Body of pancreas (tissue), 4 donors: ENCODE measurements at regions not wholly inside any gene's neighbourhood (a gene's known extent, or its start where the extent isn't known, plus 50 kb on each side); places are given as distances from the start of the nearest gene placed in this dataset.

Experiments used
- ATAC-seq: fragments of 150-250 bp; one replicate; pipeline ENCODE4 v1.9.1; 2016
- DNase-seq, 4 donors: peaks; one replicate each; pipeline ENCODE4 v3.0.0-alpha.2; 2019
- H3K27ac ChIP-seq, 4 donors: fragments of 200-600 bp; sonication (generic); 1 replicate in 3 of 4; 2 replicates in 1 of 4; pipeline versions ENCODE4 v1.5.1 to v1.6.1; 2016 to 2019; ENCODE audit warnings: mild to moderate bottlenecking in 1 of 4, mixed read lengths in 1 of 4, moderate library complexity in 1 of 4
- H3K27me3 ChIP-seq, 2 donors: fragments of 200-600 bp; sonication (generic); one replicate each; pipeline ENCODE4 v1.6.0; 2016; ENCODE audit warnings: mild to moderate bottlenecking in 1 of 2
- H3K36me3 ChIP-seq, 2 donors: fragments of 200-600 bp; sonication (generic); replicated peaks in 1 of 2; 2 replicates each; pipeline ENCODE4 v1.5.1; 2016; ENCODE audit warnings: low read depth in 2 of 2; ENCODE audit not compliant: insufficient read depth in 1 of 2
- H3K4me1 ChIP-seq: fragments of 200-600 bp; sonication (generic); one replicate; pipeline ENCODE4 v1.6.0; 2016
- H3K4me3 ChIP-seq, 2 donors: fragments of 200-600 bp; sonication (generic); 1 replicate in 1 of 2; 2 replicates in 1 of 2; pipeline ENCODE4 v1.5.1; 2016 to 2019
- H3K9me3 ChIP-seq, 3 donors: fragments of 200-600 bp; sonication (generic); 1 replicate in 2 of 3; 2 replicates in 1 of 3; pipeline ENCODE4 v1.5.1; 2016
- CTCF ChIP-seq, 7 experiments: fragments of 450-650 bp in 4 of 7; fragments of 200-600 bp in 3 of 7; sonication (generic) in 3 of 7; IDR thresholded peaks; one replicate each; pipeline ENCODE4 v1.5.1; 2016 to 2019; ENCODE audit warnings: antibody characterized with exemption in 7 of 7
- POLR2A ChIP-seq, 3 donors: fragments of 450-650 bp; IDR thresholded peaks; one replicate each; pipeline ENCODE4 v1.6.1; 2016; ENCODE audit warnings: antibody characterized with exemption in 3 of 3, mild to moderate bottlenecking in 2 of 3
- WGBS, 2 donors: methylation state at CpG; one replicate each; pipeline ENCODE4 v1.1.5; 2017; 5-methylcytosine and 5-hydroxymethylcytosine counted together
- intact Hi-C: fragments of 100-400 bp; cut with DNase I; formaldehyde crosslinking; loops from one replicate; pipeline ENCODE4 v1.15.1; 2023

DNA sequence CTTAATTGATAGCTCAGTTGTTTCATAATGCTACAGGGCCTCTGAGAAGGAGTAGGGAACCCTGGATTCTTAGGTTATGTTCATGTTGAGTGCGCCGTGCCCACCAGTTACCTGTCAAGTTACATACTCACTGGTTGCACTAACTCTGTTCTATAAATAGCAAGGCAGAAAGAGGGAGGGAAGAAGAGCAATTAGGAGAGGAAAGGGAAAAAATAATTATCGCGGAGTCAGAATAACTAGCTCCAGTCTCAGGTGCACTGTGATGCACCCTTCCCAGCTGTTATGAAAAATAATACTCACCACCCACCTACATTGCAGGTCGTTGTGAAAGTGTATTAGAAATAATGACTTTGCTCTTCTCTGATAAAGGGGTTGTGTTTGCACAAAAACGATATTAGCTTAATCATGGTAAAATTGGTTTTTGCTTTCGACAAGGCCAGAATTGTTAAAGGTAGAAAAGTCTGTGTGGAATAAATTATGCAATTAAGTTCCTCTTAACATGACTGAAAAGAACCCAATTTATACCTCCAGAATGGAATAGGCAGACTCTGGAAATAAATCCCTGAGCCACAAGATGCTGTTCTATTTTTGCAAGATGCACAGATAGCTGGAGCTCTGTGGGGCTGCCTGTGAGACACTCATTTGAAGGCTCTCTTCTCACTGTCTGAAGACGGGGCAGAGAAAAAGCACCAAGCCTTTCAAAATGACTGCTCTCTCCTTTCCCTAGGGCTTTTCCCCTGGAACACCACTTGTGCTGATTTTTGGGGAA lies 137.6 kb upstream of the PITRM1 start:
- H3K4me3 ChIP-seq: no peak overlapping the region
- no peaks in the 10 kb centered on the region for H3K27me3 ChIP-seq
- H3K36me3 ChIP-seq: no peaks in the 10 kb centered on the region
- DNase-seq: no peak
- no peak for ATAC-seq
- no peaks in the 10 kb centered on the region for H3K4me1 ChIP-seq
- intact Hi-C loops: no loop called here
- WGBS, 2 donors: 55 to 56% methylated on average over 8 of the region's 8 CpGs
- H3K9me3 ChIP-seq: no peaks in the 10 kb centered on the region
- no peak for TF ChIP-seq POLR2A (IDR thresholded peaks at IDR 0.05)
- TF ChIP-seq CTCF (IDR thresholded peaks at IDR 0.05): no peak
- H3K27ac ChIP-seq: no peak overlapping the region

GRCh38 chr10:3306050-3306449 lies 133.5 kb upstream of the PITRM1 start:
- H3K4me1 ChIP-seq: no peaks in the 10 kb centered on the region
- DNase-seq (no peak), ATAC-seq (no peak)
- intact Hi-C loops: no loop called here
- no peaks in the 10 kb centered on the region for H3K9me3 ChIP-seq
- WGBS, 2 donors: 62 to 87% methylated on average over 2 of the region's 2 CpGs
- no peak overlapping the region for H3K4me3 ChIP-seq
- no peaks in the 10 kb centered on the region for H3K36me3 ChIP-seq
- H3K27ac ChIP-seq: no peak overlapping the region
- no peaks in the 10 kb centered on the region for H3K27me3 ChIP-seq
- TF ChIP-seq CTCF (IDR thresholded peaks at IDR 0.05) (no peak), POLR2A (IDR thresholded peaks at IDR 0.05) (no peak)

GRCh38 chr10:3295582-3296151 lies 123.1 kb upstream of the PITRM1 start:
- TF ChIP-seq CTCF (IDR thresholded peaks at IDR 0.05) (no peak), POLR2A (IDR thresholded peaks at IDR 0.05) (no peak)
- H3K9me3 ChIP-seq: no peaks in the 10 kb centered on the region
- no peaks in the 10 kb centered on the region for H3K4me1 ChIP-seq
- WGBS, 2 donors: 73 to 79% methylated on average over 13 to 14 of the region's 14 CpGs
- no peaks in the 10 kb centered on the region for H3K27me3 ChIP-seq
- no peak overlapping the region for H3K4me3 ChIP-seq
- H3K27ac ChIP-seq: no peak overlapping the region
- no peaks in the 10 kb centered on the region for H3K36me3 ChIP-seq
- ATAC-seq (no peak), DNase-seq (no peak)
- intact Hi-C loops: no loop called here

- TF ChIP-seq POLR2A (IDR thresholded peaks at IDR 0.05) (no peak), CTCF (IDR thresholded peaks at IDR 0.05) (peak in 1 of 7 experiments; percentile 6)
- DNase-seq (no peak), ATAC-seq (no peak)
- Histone ChIP-seq H3K4me1 (no peaks in the 10 kb centered on the region), H3K27ac (no peak overlapping the region), H3K27me3 (no peaks in the 10 kb centered on the region), H3K9me3 (no peaks in the 10 kb centered on the region), H3K4me3 (no peak overlapping the region), H3K36me3 (no peaks in the 10 kb centered on the region)
- 44 to 47% methylated on average over 14 of the region's 14 CpGs for whole genome bisulfite sequencing, 2 donors
- intact Hi-C loops: no loop called here
Measured at GRCh38 chr10:3294919-3295581, 122.5 kb upstream of the PITRM1 start.
